Superior temporal gyrus (tissue), 1 donor: ENCODE measurements at regions not wholly inside any gene's neighbourhood (a gene's known extent, or its start where the extent isn't known, plus 50 kb on each side); places are given as distances from the start of the nearest gene placed in this dataset.
"Not testable (repeated sequence)": the region's sequence is repeated elsewhere in the genome, so short reads cannot be mapped to it uniquely, and the experiment has no call there.

Experiments used
- DNase-seq: peaks from one replicate; pipeline ENCODE4 v3.0.0-alpha.2; 2016; ENCODE audit errors: extremely low spot score

DNA sequence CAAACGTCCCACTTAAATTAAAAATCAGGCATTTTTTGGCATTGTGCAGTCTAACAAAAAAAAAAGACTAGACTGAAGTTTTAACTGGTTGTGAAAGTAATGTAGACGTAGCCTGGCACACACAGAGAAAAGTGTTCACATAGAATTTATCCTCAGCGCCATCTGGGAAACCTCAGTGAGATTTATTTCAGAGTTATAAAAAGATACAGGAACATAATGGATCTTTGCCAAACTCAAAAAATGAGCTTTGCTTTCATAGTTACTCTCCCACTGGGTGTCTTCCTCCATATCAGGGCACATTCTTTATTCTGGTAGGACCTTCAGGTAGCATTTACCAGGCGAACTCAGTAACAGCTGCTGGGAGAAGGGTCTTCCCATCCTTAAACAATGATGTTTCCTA lies 532.4 kb upstream of the SALL3 start:
- peak; percentile 29 for DNase-seq

GRCh38 chr18:78448106-78448505 lies 531.5 kb upstream of the SALL3 start:
- DNase-seq = no peak

DNA sequence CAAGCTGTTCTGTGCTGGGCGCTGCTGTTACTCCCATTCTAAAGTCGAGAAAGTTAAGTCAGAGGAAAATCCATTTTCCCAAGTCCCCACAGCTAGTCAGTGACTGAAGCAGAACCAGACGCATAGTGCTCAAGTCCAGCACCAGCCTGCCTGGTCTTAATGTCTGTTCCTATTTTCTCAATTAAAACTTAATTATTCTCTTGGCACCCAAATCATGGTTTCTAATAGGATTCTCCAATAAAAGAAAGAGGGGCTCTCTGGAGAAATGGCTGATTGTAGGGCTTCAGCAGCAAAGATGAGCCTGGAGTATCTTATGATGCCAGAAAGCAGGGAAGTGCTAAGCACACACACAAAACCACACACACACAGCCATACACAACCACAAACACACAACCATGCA lies 531.0 kb upstream of the SALL3 start:
- DNase-seq = no peak

GRCh38 chr18:78454221-78454620 lies 525.4 kb upstream of the SALL3 start:
- no peak for DNase-seq

DNA sequence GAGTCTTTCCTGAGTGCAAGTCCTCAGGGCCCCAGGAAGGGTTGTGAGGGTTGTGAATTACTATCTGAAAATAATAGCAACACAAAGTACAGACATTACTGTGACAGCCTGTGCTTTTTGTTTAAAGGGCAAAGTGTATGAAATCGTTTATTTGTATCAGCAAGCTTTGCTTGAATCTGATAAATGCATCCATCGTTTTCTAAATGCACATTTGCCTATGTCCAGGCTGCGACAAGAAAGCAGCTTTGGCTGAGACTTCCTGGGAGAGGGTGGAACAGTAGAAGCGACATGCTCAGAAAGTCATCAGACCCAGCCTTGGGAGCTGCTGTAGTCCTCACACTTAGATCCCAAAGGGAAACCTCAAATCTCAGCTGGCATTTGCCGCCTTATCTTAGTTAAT lies 524.2 kb upstream of the SALL3 start:
- no peak for DNase-seq

- no peak for DNase-seq
These were observed 522.6 kb upstream of the SALL3 start for GRCh38 chr18:78457011-78457410.

DNA sequence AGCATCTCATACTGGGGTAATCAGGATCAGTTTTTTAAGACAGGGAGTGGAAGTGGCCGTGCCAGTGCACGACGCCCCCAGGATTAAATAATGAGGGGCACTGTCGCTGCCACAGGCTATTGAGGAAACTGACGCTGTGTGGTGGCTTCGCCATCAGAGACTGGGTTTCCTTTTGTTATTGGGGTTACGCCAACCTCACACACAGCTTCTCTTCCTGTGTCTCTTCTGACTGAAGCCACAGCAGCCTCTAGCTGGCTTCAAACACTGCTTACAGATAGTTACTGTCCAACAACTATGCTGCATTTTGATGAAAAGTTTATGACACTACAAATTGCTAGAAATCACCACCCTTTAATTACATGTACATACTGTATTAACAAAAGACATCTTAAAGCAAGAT lies 521.9 kb upstream of the SALL3 start:
- DNase-seq = no peak

- no peak for DNase-seq
These were observed 521.3 kb upstream of the SALL3 start for GRCh38 chr18:78458356-78458755.

GRCh38 chr18:78459668-78460067 lies 520.0 kb upstream of the SALL3 start:
- no peak for DNase-seq

- DNase-seq = no peak
These were observed 519.1 kb upstream of the SALL3 start for GRCh38 chr18:78460558-78460957.

- no peak for DNase-seq
These were observed 506.1 kb upstream of the SALL3 start for GRCh38 chr18:78473563-78473962.

DNA sequence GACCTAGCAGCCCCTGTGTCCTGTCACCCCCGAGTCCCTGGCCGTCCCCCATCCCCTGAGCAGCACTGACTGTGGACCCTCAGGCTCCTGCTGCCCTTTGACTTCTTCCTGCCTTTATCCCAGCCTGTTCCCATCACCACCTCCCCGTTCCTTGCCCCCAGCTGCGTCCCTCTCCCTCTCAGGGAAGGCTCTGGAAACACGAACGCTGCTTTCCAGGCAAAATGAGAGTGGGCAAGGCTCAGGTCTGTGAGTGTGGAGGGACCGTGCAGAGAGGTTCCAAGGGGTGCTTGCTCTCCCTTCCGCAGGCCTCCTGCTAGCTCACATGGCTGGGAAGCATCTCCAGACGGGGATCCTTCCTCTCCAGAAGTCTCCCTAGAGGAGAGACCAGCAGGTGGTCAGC lies 501.8 kb upstream of the SALL3 start:
- DNase-seq = no peak

- DNase-seq = no peak
These were observed 500.2 kb upstream of the SALL3 start for GRCh38 chr18:78479443-78479842.

- DNase-seq = no peak
These were observed 499.2 kb upstream of the SALL3 start for GRCh38 chr18:78480262-78481054.

GRCh38 chr18:78482378-78482777 lies 497.2 kb upstream of the SALL3 start:
- no peak for DNase-seq

DNA sequence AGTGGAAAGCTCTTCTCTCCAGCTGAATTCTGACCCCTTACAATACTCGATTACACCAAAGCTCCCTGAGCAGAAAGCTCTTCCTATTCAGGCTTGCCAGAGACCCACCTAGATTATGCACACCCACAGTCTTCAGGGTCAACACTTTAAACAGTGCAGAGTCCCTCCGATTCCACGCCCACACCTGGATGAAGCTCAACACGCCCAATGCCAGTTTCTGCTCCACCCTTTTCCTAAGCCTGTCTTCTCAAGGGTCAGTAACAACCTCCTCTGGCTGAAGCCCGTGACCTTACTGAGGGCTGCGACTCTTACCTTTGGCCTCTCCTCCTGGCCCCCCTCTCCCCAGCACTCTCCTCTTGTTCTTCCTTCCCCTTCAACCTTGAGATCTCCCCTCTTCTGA lies 492.0 kb upstream of the SALL3 start:
- DNase-seq = no peak

GRCh38 chr18:78492064-78492812 lies 487.4 kb upstream of the SALL3 start:
- no peak for DNase-seq

DNA sequence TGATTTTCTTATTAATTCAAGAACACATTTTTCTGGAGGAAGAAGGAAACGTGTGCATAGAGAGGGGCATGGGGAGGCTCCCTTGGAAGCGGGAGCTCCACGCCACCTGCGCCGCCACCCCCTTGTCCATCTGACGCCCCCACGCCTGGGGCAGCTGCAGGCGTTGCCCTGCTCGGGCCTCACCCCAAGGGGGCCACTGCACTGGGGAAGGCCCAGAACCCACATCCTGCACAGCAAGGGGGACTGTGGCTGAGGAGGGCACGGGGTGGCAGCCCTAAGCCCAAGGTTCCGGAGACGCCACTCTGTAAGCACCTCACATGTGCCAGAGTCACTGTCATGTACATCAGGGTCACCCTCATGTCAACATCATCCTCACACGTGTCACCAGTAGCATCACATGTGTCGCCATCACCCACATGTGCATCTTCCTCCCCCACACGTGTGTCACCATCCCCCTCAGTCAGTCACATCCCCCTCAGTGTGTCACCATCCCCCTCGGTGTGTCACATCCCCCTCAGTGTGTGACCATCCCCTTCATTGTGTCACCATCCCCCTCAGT lies 486.7 kb upstream of the SALL3 start:
- DNase-seq = no peak

DNA sequence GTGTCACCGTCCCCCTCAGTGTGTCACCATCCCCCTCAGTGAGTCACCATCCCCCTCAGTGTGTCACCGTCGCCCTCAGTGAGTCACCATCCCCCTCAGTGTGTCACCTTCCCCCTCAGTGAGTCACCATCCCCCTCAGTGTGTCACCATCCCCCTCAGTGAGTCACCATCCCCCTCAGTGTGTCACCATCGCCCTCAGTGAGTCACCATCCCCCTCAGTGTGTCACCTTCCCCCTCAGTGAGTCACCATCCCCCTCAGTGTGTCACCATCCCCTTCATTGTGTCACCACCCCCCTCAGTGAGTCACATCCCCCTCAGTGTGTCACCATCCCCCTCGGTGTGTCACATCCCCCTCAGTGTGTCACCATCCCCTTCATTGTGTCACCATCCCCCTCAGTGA lies 486.1 kb upstream of the SALL3 start:
- not testable (repeated sequence) for DNase-seq

DNA sequence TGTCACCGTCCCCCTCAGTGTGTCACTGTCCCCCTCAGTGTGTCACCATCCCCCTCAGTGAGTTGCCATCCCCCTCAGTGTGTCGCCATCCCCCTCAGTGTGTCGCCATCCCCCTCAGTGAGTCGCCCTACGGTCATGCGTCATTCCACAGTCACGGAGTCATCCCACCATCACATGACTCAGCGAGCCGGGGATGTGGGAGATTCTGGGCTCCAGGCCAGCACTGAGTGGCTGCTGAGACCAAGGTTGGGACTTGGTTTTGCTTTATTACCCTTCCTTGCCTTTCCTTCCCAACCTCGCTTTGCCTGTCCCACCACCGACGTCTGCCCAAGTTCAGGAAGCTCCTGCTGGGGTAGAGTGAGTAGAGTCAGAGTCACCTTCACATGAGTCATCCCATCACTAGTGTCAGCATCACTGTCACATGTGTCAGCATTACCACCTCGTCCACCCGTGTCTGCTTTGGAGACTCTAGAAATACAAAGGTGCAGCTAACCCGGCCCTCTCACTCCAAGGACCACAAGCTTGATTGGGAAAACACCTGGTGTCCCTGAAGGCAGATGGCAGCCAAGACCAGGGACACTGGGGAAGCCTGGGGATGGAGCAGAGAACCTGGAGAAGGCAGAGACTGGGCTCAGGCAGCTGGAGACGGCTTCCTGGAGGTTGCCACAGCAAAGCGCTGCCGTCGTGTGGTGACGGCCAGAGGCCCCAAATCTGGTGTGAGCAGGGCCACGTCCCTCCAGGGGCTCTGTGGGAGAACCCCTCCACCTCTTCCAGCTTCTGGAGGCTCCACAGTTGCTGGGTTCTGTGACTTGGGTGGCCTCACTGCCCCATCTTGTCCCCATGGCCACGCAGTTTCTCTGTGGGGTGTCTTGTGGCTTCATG lies 485.2 kb upstream of the SALL3 start:
- DNase-seq = no peak

GRCh38 chr18:78495550-78495949 lies 484.1 kb upstream of the SALL3 start:
- DNase-seq = no peak

- no peak for DNase-seq
These were observed 483.5 kb upstream of the SALL3 start for GRCh38 chr18:78496079-78496478.
